Neural progenitor cell (in vitro differentiated cells): ENCODE measurements at regions not wholly inside any gene's neighbourhood (a gene's known extent, or its start where the extent isn't known, plus 50 kb on each side); places are given as distances from the start of the nearest gene placed in this dataset.

Experiments
- DNase-seq: peaks from one replicate; pipeline ENCODE4 v3.0.0-alpha.2; 2016; ENCODE audit warnings: low spot score
- H2AFZ ChIP-seq: fragments of 200-600 bp; sonication (generic); replicated peaks from 2 replicates; pipeline ENCODE4 v1.6.1; 2016; ENCODE audit warnings: antibody characterized with exemption
- H3F3A ChIP-seq: fragments of 200-600 bp; sonication (generic); 2 replicates; pipeline ENCODE4 v1.6.1; 2016; ENCODE audit warnings: antibody characterized with exemption, low read depth
- H3K27ac ChIP-seq: fragments of 200-600 bp; sonication (generic); 2 replicates; pipeline ENCODE4 v1.5.1; 2016; ENCODE audit warnings: mild to moderate bottlenecking
- H3K27me3 ChIP-seq: fragments of 200-600 bp; sonication (generic); 2 replicates; pipeline ENCODE4 v1.6.1; 2016; ENCODE audit warnings: mild to moderate bottlenecking, moderate library complexity
- H3K36me3 ChIP-seq: fragments of 200-600 bp; sonication (generic); 2 replicates; pipeline ENCODE4 v1.5.1; 2016
- H3K4me1 ChIP-seq: fragments of 200-600 bp; sonication (generic); 2 replicates; pipeline ENCODE4 v1.6.1; 2016; ENCODE audit warnings: mixed run types
- H3K4me2 ChIP-seq: fragments of 200-600 bp; sonication (generic); 2 replicates; pipeline ENCODE4 v1.6.1; 2016
- H3K4me3 ChIP-seq: fragments of 200-600 bp; sonication (generic); 2 replicates; pipeline ENCODE4 v1.5.1; 2016
- H3K79me2 ChIP-seq: fragments of 200-600 bp; sonication (generic); 2 replicates; pipeline ENCODE4 v1.6.1; 2016; ENCODE audit warnings: low read depth
- H3K9ac ChIP-seq: fragments of 200-600 bp; sonication (generic); 2 replicates; pipeline ENCODE4 v1.6.1; 2016
- H3K9me3 ChIP-seq: fragments of 200-600 bp; sonication (generic); 2 replicates; pipeline ENCODE4 v1.5.1; 2016; ENCODE audit warnings: low read depth
- H4K20me1 ChIP-seq: fragments of 200-600 bp; sonication (generic); 2 replicates; pipeline ENCODE4 v1.6.1; 2016; ENCODE audit warnings: low read depth
- H3K27ac Mint-ChIP-seq: 3 replicates; pipeline ENCODE4 v1.8.0; 2021; ENCODE audit warnings: mixed read lengths
- H3K27me3 Mint-ChIP-seq: 2 replicates; pipeline ENCODE4 v1.8.0; 2022; ENCODE audit warnings: low read depth, mild to moderate bottlenecking, inconsistent platforms, moderate library complexity, mixed read lengths; ENCODE audit not compliant: insufficient read depth
- H3K36me3 Mint-ChIP-seq: 3 replicates; pipeline ENCODE4 v1.8.0; 2021; ENCODE audit warnings: mixed read lengths
- H3K4me1 Mint-ChIP-seq: 3 replicates; pipeline ENCODE4 v1.8.0; 2021; ENCODE audit warnings: mixed read lengths
- H3K4me3 Mint-ChIP-seq: 3 replicates; pipeline ENCODE4 v1.8.0; 2021; ENCODE audit warnings: mild to moderate bottlenecking, moderate library complexity, mixed read lengths
- H3K9me3 Mint-ChIP-seq: 3 replicates; pipeline ENCODE4 v1.8.0; 2020; ENCODE audit warnings: mixed read lengths
- CTCF ChIP-seq: fragments of 200-600 bp; sonication (generic); IDR thresholded peaks from 2 replicates; pipeline ENCODE4 v1.5.1; 2017; ENCODE audit warnings: antibody characterized with exemption, mild to moderate bottlenecking
- EZH2 ChIP-seq: fragments of 200-600 bp; sonication (generic); IDR thresholded peaks from 2 replicates; pipeline ENCODE4 v1.6.1; 2017; ENCODE audit warnings: antibody characterized with exemption, mild to moderate bottlenecking, moderate library complexity
- EZH2phosphoT487 ChIP-seq: fragments of 200-600 bp; sonication (generic); IDR thresholded peaks from 2 replicates; pipeline ENCODE4 v1.6.1; 2017; ENCODE audit warnings: antibody characterized with exemption

GRCh38 chr10:105699504-105699903 lies 1058.4 kb downstream of the SORCS3 start:
- Histone ChIP-seq H3K9me3 (no peaks in the 10 kb centered on the region), H3K4me2 (no peak overlapping the region), H3F3A (no peaks in the 10 kb centered on the region), H2AFZ (no peak overlapping the region), H4K20me1 (no peaks in the 10 kb centered on the region), H3K4me1 (peaks cover 17% of the 10 kb centered on the region), H3K36me3 (no peaks in the 10 kb centered on the region), H3K27me3 (no peaks in the 10 kb centered on the region), H3K79me2 (no peaks in the 10 kb centered on the region), H3K27ac (no peak overlapping the region), H3K4me3 (no peak overlapping the region), H3K9ac (no peak overlapping the region)
- Mint-ChIP-seq H3K9me3 (no peaks in the 10 kb centered on the region), H3K4me3 (no peak overlapping the region), H3K27ac (no peak overlapping the region), H3K4me1 (peaks cover 14% of the 10 kb centered on the region), H3K36me3 (no peaks in the 10 kb centered on the region), H3K27me3 (peaks cover 8% of the 10 kb centered on the region)
- TF ChIP-seq EZH2phosphoT487 (no peak), CTCF (no peak), EZH2 (no peak)
- DNase-seq, result peak; percentile 4

GRCh38 chr10:105698592-105698991 lies 1057.5 kb downstream of the SORCS3 start:
- DNase-seq, result no peak
- no peak overlapping the region for H2AFZ ChIP-seq
- no peak overlapping the region for H3K27ac ChIP-seq
- H3K79me2 ChIP-seq, result no peaks in the 10 kb centered on the region
- Mint-ChIP-seq H3K9me3 (no peaks in the 10 kb centered on the region), H3K4me3 (no peak overlapping the region), H3K27ac (no peak overlapping the region), H3K27me3 (peaks cover 4% of the 10 kb centered on the region), H3K36me3 (no peaks in the 10 kb centered on the region), H3K4me1 (peaks cover 14% of the 10 kb centered on the region)
- H3K4me2 ChIP-seq, result no peak overlapping the region
- H3K9me3 ChIP-seq, result no peaks in the 10 kb centered on the region
- no peak overlapping the region for H3K9ac ChIP-seq
- no peaks in the 10 kb centered on the region for H3K36me3 ChIP-seq
- H3F3A ChIP-seq, result no peaks in the 10 kb centered on the region
- no peak overlapping the region for H3K4me3 ChIP-seq
- H4K20me1 ChIP-seq, result no peaks in the 10 kb centered on the region
- peaks cover 17% of the 10 kb centered on the region for H3K4me1 ChIP-seq
- no peaks in the 10 kb centered on the region for H3K27me3 ChIP-seq
- TF ChIP-seq EZH2phosphoT487 (no peak), EZH2 (no peak), CTCF (no peak)

GRCh38 chr10:105697290-105697780 lies 1056.2 kb downstream of the SORCS3 start:
- H3F3A ChIP-seq, result no peaks in the 10 kb centered on the region

More at GRCh38 chr10:105697290-105697780, 1056.2 kb downstream of the SORCS3 start:
- Histone ChIP-seq H3K4me3 (no peak overlapping the region), H3K27ac (no peak overlapping the region), H2AFZ (no peak overlapping the region), H4K20me1 (no peaks in the 10 kb centered on the region), H3K4me2 (no peak overlapping the region), H3K9ac (no peak overlapping the region), H3K79me2 (no peaks in the 10 kb centered on the region), H3K9me3 (no peaks in the 10 kb centered on the region), H3K36me3 (no peaks in the 10 kb centered on the region), H3K4me1 (peaks cover 17% of the 10 kb centered on the region), H3K27me3 (no peaks in the 10 kb centered on the region)
- TF ChIP-seq CTCF, result no peak
- no peak for TF ChIP-seq EZH2phosphoT487
- TF ChIP-seq EZH2, result no peak
- DNase-seq, result no peak
- Mint-ChIP-seq H3K4me1 (peaks cover 14% of the 10 kb centered on the region), H3K36me3 (no peaks in the 10 kb centered on the region), H3K27me3 (peaks cover 4% of the 10 kb centered on the region), H3K9me3 (no peaks in the 10 kb centered on the region), H3K27ac (no peak overlapping the region), H3K4me3 (no peak overlapping the region)
